Left renal cortex interstitium (tissue), 4 donors: ENCODE measurements at regions not wholly inside any gene's neighbourhood (a gene's known extent, or its start where the extent isn't known, plus 50 kb on each side); places are given as distances from the start of the nearest gene placed in this dataset.

Experiments used
- DNase-seq, 4 donors: peaks; one replicate each; pipeline ENCODE4 v3.0.0-alpha.2; 2013; ENCODE audit warnings: low read depth in 4 of 4, low spot score in 2 of 4, missing footprints in 1 of 4

- no peak for DNase-seq
These were observed 72.0 kb upstream of the VRK1 start for GRCh38 chr14:96725232-96725631.

GRCh38 chr14:96727073-96727472, 70.1 kb upstream of the VRK1 start:
- DNase-seq, result no peak

- DNase-seq, result peak in 1 of 4 donors; percentile 19
These were observed 69.7 kb upstream of the VRK1 start for GRCh38 chr14:96727491-96727890.

- DNase-seq, result no peak
These were observed 69.0 kb upstream of the VRK1 start for GRCh38 chr14:96727980-96728717.

- no peak for DNase-seq
These were observed 67.3 kb upstream of the VRK1 start for GRCh38 chr14:96729889-96730288.

GRCh38 chr14:96730386-96730785, 66.8 kb upstream of the VRK1 start:
- no peak for DNase-seq

GRCh38 chr14:96734076-96734622, 63.0 kb upstream of the VRK1 start:
- DNase-seq, result no peak

- DNase-seq, result no peak
These were observed 61.7 kb upstream of the VRK1 start for GRCh38 chr14:96735526-96735925.

GRCh38 chr14:96736439-96736838, 60.7 kb upstream of the VRK1 start:
- no peak for DNase-seq

GRCh38 chr14:96737881-96738280, 59.3 kb upstream of the VRK1 start:
- no peak for DNase-seq

- DNase-seq, result no peak
These were observed 57.8 kb upstream of the VRK1 start for GRCh38 chr14:96739200-96739910.

GRCh38 chr14:96741151-96741977, 55.8 kb upstream of the VRK1 start:
- peak in 1 of 4 donors; percentile 34 for DNase-seq

GRCh38 chr14:96744262-96744661, 52.9 kb upstream of the VRK1 start:
- no peak for DNase-seq

- DNase-seq, result no peak
These were observed 51.6 kb upstream of the VRK1 start for GRCh38 chr14:96745500-96746051.

GRCh38 chr14:96746101-96746500, 51.1 kb upstream of the VRK1 start:
- no peak for DNase-seq

GRCh38 chr14:96747006-96747405, 50.2 kb upstream of the VRK1 start:
- DNase-seq, result no peak
